GM10248 (cell line): ENCODE measurements at regions not wholly inside any gene's neighbourhood (a gene's known extent, or its start where the extent isn't known, plus 50 kb on each side); places are given as distances from the start of the nearest gene placed in this dataset.

Experiments
- CTCF ChIA-PET: fragments of 300-600 bp; sonication (Branson Sonifier 250); formaldehyde crosslinking; extraction: SDS; loops from one replicate; lab custom pipeline; 2021; ENCODE audit warnings: antibody characterized with exemption; lab: Yijun Ruan, JAX
- POLR2A ChIA-PET: fragments of 350-650 bp; sonication (Branson Sonifier 250); formaldehyde crosslinking; extraction: SDS; loops from one replicate; lab custom pipeline; 2020; ENCODE audit warnings: antibody characterized with exemption; lab: Yijun Ruan, JAX
- DNase-seq: peaks from one replicate; pipeline ENCODE4 v3.0.0; 2012; ENCODE audit errors: extremely low spot score
- CTCF ChIP-seq: IDR thresholded peaks from 2 replicates; pipeline ENCODE4 v1.5.1; 2012; ENCODE audit warnings: mild to moderate bottlenecking, low read depth; ENCODE audit errors: extremely low read depth, missing control alignments, control extremely low read depth

- DNase-seq: no peak
- POLR2A ChIA-PET: no interaction called here
- no peak for TF ChIP-seq CTCF
- CTCF ChIA-PET: no interaction called here
These were observed 80.7 kb upstream of the CXCL12 start for GRCh38 chr10:44465401-44466115.

- ChIA-PET CTCF (no interaction called here), POLR2A (no interaction called here)
- no peak for DNase-seq
- no peak for TF ChIP-seq CTCF
These were observed 81.3 kb upstream of the CXCL12 start for GRCh38 chr10:44466236-44466635.

- ChIA-PET POLR2A (no interaction called here), CTCF (interaction anchor here (1.4 kb wide), 1 partner anchor 10 kb away, joined by 5 read pairs; no protein-coding TSS in a partner anchor)
- no peak for DNase-seq
- no peak for TF ChIP-seq CTCF
These were observed 82.2 kb upstream of the CXCL12 start for GRCh38 chr10:44467090-44467489.

- POLR2A ChIA-PET: no interaction called here
- no peak for DNase-seq
- TF ChIP-seq CTCF: no peak
- CTCF ChIA-PET: interaction anchor here (1.1 to 1.4 kb wide), 2 partner anchors 11 to 23 kb away, joined by 3 to 5 read pairs; no protein-coding TSS in a partner anchor
These were observed 83.0 kb upstream of the CXCL12 start for GRCh38 chr10:44467900-44468299.

GRCh38 chr10:44468525-44468924 is 83.6 kb upstream of the CXCL12 start:
- no peak for TF ChIP-seq CTCF
- CTCF ChIA-PET: interaction anchor here (1.1 to 1.4 kb wide), 2 partner anchors 11 to 22 kb away, joined by 3 to 5 read pairs; no protein-coding TSS in a partner anchor
- POLR2A ChIA-PET: no interaction called here
- no peak for DNase-seq

- POLR2A ChIA-PET: no interaction called here
- no peak for TF ChIP-seq CTCF
- no peak for DNase-seq
- CTCF ChIA-PET: interaction anchor here (1.1 kb wide), 1 partner anchor 22 kb away, joined by 3 read pairs; no protein-coding TSS in a partner anchor
These were observed 84.1 kb upstream of the CXCL12 start for GRCh38 chr10:44468965-44469364.

- ChIA-PET POLR2A (no interaction called here), CTCF (interaction anchor here (1.8 kb wide), 1 partner anchor 10 kb away, joined by 3 read pairs; no protein-coding TSS in a partner anchor)
- TF ChIP-seq CTCF: no peak
- no peak for DNase-seq
These were observed 85.9 kb upstream of the CXCL12 start for GRCh38 chr10:44470784-44471183.
